CD14-positive monocyte (primary cell): ENCODE measurements at regions not wholly inside any gene's neighbourhood (a gene's known extent, or its start where the extent isn't known, plus 50 kb on each side); places are given as distances from the start of the nearest gene placed in this dataset.

ENCODE experiments used
- DNase-seq, 3 donors: peaks; one replicate each; pipeline ENCODE4 v3.0.0-alpha.2; 2011 to 2022
- H2AFZ ChIP-seq: 2 replicates; pipeline ENCODE4 v1.6.0; 2012; ENCODE audit warnings: mild to moderate bottlenecking, low read depth, low read length, inconsistent platforms; ENCODE audit not compliant: insufficient read depth, poor library complexity, severe bottlenecking
- H3K27ac ChIP-seq, 2 donors: 1 replicate in 1 of 2; 2 replicates in 1 of 2; pipeline ENCODE4 v1.5.1; 2012 to 2013; ENCODE audit warnings: low read length in 2 of 2, control low read depth in 1 of 2, inconsistent platforms in 1 of 2, low read depth in 1 of 2, mild to moderate bottlenecking in 1 of 2
- H3K27me3 ChIP-seq, 2 donors: one replicate each; pipeline versions ENCODE4 v1.6.0 to v1.6.1; 2011 to 2013; ENCODE audit warnings: low read length in 2 of 2; ENCODE audit not compliant: control insufficient read depth in 2 of 2, insufficient read depth in 2 of 2
- H3K36me3 ChIP-seq, 2 donors: replicated peaks in 1 of 2; 1 replicate in 1 of 2; 2 replicates in 1 of 2; pipeline versions ENCODE4 v1.5.1 to v1.6.1; 2012 to 2013; ENCODE audit warnings: low read length in 2 of 2, control low read depth in 1 of 2, inconsistent platforms in 1 of 2, mild to moderate bottlenecking in 1 of 2; ENCODE audit not compliant: insufficient read depth in 2 of 2, control insufficient read depth in 1 of 2
- H3K4me1 ChIP-seq, 2 donors: 1 replicate in 1 of 2; 2 replicates in 1 of 2; pipeline versions ENCODE4 v1.5.1 to v1.6.1; 2012 to 2013; ENCODE audit warnings: low read length in 2 of 2, control low read depth in 1 of 2, inconsistent platforms in 1 of 2, mild to moderate bottlenecking in 1 of 2, moderate library complexity in 1 of 2; ENCODE audit not compliant: insufficient read depth in 2 of 2, control insufficient read depth in 1 of 2
- H3K4me2 ChIP-seq: replicated peaks from 2 replicates; pipeline ENCODE3; 2012; ENCODE audit warnings: low read length, moderate library complexity, mild to moderate bottlenecking; ENCODE audit not compliant: poor library complexity, severe bottlenecking; ENCODE audit errors: extremely low read depth
- H3K4me3 ChIP-seq, 3 experiments: fragments of 200-600 bp in 1 of 3; sonication (generic) in 1 of 3; replicated peaks in 1 of 3; 1 replicate in 2 of 3; 2 replicates in 1 of 3; pipeline ENCODE4 v1.5.1; 2011 to 2013; ENCODE audit warnings: low read length in 3 of 3, mild to moderate bottlenecking in 3 of 3, control low read depth in 2 of 3, low read depth in 2 of 3, inconsistent platforms in 1 of 3, moderate library complexity in 1 of 3
- H3K79me2 ChIP-seq: 2 replicates; pipeline ENCODE4 v1.6.0; 2012; ENCODE audit warnings: mild to moderate bottlenecking, control low read depth, inconsistent platforms, low read length, moderate library complexity; ENCODE audit not compliant: insufficient read depth
- H3K9ac ChIP-seq: 2 replicates; pipeline ENCODE4 v1.6.0; 2017; ENCODE audit warnings: low read length, mild to moderate bottlenecking; ENCODE audit not compliant: insufficient read depth, poor library complexity, severe bottlenecking
- H3K9me3 ChIP-seq, 2 donors: replicated peaks in 1 of 2; 1 replicate in 1 of 2; 2 replicates in 1 of 2; pipeline versions ENCODE4 v1.5.1 to v1.6.1; 2012 to 2013; ENCODE audit warnings: low read length in 2 of 2, control low read depth in 1 of 2; ENCODE audit not compliant: control insufficient read depth in 1 of 2, insufficient read depth in 1 of 2
- H4K20me1 ChIP-seq: 2 replicates; pipeline ENCODE4 v1.6.0; 2012; ENCODE audit warnings: mild to moderate bottlenecking, low read length, control low read depth, moderate library complexity; ENCODE audit not compliant: insufficient read depth
- H3K27ac Mint-ChIP-seq, 7 donors: one replicate each; pipeline ENCODE4 v1.8.0; 2020; ENCODE audit warnings: mild to moderate bottlenecking in 7 of 7, mixed read lengths in 7 of 7, moderate library complexity in 6 of 7, inconsistent platforms in 2 of 7
- H3K27me3 Mint-ChIP-seq, 3 donors: one replicate each; pipeline ENCODE4 v1.8.0; 2021 to 2022; ENCODE audit warnings: low read depth in 3 of 3, mild to moderate bottlenecking in 3 of 3, mixed read lengths in 3 of 3, moderate library complexity in 3 of 3, inconsistent platforms in 1 of 3
- H3K36me3 Mint-ChIP-seq, 2 donors: one replicate each; pipeline ENCODE4 v1.8.0; 2020; ENCODE audit warnings: mixed read lengths in 2 of 2, inconsistent platforms in 1 of 2, mild to moderate bottlenecking in 1 of 2
- H3K4me1 Mint-ChIP-seq: one replicate; pipeline ENCODE4 v1.8.0; 2020; ENCODE audit warnings: mild to moderate bottlenecking, mixed read lengths
- H3K4me3 Mint-ChIP-seq, 2 donors: one replicate each; pipeline ENCODE4 v1.8.0; 2020; ENCODE audit warnings: mild to moderate bottlenecking in 2 of 2, mixed read lengths in 2 of 2, moderate library complexity in 1 of 2
- H3K9me3 Mint-ChIP-seq, 7 donors: one replicate each; pipeline ENCODE4 v1.8.0; 2020 to 2022; ENCODE audit warnings: mixed read lengths in 7 of 7, mild to moderate bottlenecking in 6 of 7, moderate library complexity in 6 of 7, inconsistent platforms in 2 of 7
- CTCF ChIP-seq: fragments of 200-600 bp; IDR thresholded peaks from one replicate; pipeline ENCODE4 v1.8.0; 2022; ENCODE audit warnings: antibody characterized with exemption, mild to moderate bottlenecking
- WGBS: methylation state at CpG from one replicate; pipeline ENCODE4 v1.1.5; 2013; ENCODE audit warnings: missing lambda C conversion rate; ENCODE audit not compliant: insufficient coverage; 5-methylcytosine and 5-hydroxymethylcytosine counted together
- intact Hi-C, 2 donors: fragments of 100-400 bp; cut with micrococcal nuclease; formaldehyde crosslinking; loops; one replicate each; pipeline versions ENCODE4 v1.15.0 to v1.15.1; 2023

DNA sequence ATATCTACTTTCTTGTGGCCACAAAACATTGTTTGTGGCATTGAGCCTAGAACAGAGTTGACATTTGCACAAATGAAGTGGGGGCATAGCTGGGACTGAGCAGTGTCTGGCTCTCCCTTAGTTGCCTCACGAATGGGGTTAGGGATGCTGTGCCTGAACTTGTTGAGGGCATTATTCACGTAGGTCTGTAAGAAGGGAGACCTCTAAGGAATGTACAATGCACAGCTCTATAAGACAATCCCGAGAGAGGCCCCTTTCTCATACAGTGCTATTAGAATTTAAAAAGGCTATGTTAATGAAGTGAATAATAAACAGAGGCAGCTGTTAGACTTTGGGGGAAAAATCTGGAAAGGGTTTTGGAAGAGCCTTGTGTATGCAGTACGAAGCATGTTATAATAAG lies 118.4 kb upstream of the DEPDC1 start:
- Mint-ChIP-seq H3K4me3 (no peak overlapping the region), H3K4me1 (no peaks in the 10 kb centered on the region), H3K36me3 (no peaks in the 10 kb centered on the region), H3K9me3 (peaks cover 6 to 24% (median 15%) of the 10 kb centered on the region in 7 donors), H3K27ac (no peak overlapping the region), H3K27me3 (no peaks in the 10 kb centered on the region)
- no peak for DNase-seq
- Histone ChIP-seq H3K36me3 (no peaks in the 10 kb centered on the region), H3K27ac (no peak overlapping the region), H3K27me3 (no peaks in the 10 kb centered on the region), H3K9ac (no peak overlapping the region), H3K4me1 (no peaks in the 10 kb centered on the region), H3K9me3 (peaks cover 9 to 13% of the 10 kb centered on the region in 2 donors), H4K20me1 (no peaks in the 10 kb centered on the region), H3K4me3 (no peak overlapping the region), H3K4me2 (no peak overlapping the region), H3K79me2 (no peaks in the 10 kb centered on the region), H2AFZ (no peak overlapping the region)
- 79% methylated on average over 2 of the region's 4 CpGs for WGBS
- intact Hi-C loops, result no loop called here
- TF ChIP-seq CTCF, result no peak

GRCh38 chr1:68617942-68618341 lies 121.1 kb upstream of the DEPDC1 start:
- no peak for TF ChIP-seq CTCF
- no peak overlapping the region for H3K4me3 Mint-ChIP-seq
- no peak for DNase-seq
- no peak overlapping the region for H3K9ac ChIP-seq
- no peaks in the 10 kb centered on the region for H3K4me1 Mint-ChIP-seq
- peaks cover 7 to 24% (median 15%) of the 10 kb centered on the region in 7 donors for H3K9me3 Mint-ChIP-seq
- peaks cover 13 to 20% of the 10 kb centered on the region in 2 donors for H3K9me3 ChIP-seq
- no peaks in the 10 kb centered on the region for H4K20me1 ChIP-seq
- WGBS, result 83% methylated on average over 1 of the region's 1 CpG
- H3K27ac Mint-ChIP-seq, result no peak overlapping the region
- no peak overlapping the region for H3K4me3 ChIP-seq
- intact Hi-C loops, result no loop called here
- H3K36me3 ChIP-seq, result no peaks in the 10 kb centered on the region
- no peak overlapping the region for H2AFZ ChIP-seq
- no peaks in the 10 kb centered on the region for H3K27me3 ChIP-seq
- no peaks in the 10 kb centered on the region for H3K27me3 Mint-ChIP-seq
- no peaks in the 10 kb centered on the region for H3K79me2 ChIP-seq
- no peak overlapping the region for H3K4me2 ChIP-seq
- H3K4me1 ChIP-seq, result no peaks in the 10 kb centered on the region
- no peaks in the 10 kb centered on the region for H3K36me3 Mint-ChIP-seq
- no peak overlapping the region for H3K27ac ChIP-seq
